ENCODE measurements at regions not wholly inside any gene's neighbourhood (a gene's known extent, or its start where the extent isn't known, plus 50 kb on each side); places are given as distances from the start of the nearest gene placed in this dataset.

DNA sequence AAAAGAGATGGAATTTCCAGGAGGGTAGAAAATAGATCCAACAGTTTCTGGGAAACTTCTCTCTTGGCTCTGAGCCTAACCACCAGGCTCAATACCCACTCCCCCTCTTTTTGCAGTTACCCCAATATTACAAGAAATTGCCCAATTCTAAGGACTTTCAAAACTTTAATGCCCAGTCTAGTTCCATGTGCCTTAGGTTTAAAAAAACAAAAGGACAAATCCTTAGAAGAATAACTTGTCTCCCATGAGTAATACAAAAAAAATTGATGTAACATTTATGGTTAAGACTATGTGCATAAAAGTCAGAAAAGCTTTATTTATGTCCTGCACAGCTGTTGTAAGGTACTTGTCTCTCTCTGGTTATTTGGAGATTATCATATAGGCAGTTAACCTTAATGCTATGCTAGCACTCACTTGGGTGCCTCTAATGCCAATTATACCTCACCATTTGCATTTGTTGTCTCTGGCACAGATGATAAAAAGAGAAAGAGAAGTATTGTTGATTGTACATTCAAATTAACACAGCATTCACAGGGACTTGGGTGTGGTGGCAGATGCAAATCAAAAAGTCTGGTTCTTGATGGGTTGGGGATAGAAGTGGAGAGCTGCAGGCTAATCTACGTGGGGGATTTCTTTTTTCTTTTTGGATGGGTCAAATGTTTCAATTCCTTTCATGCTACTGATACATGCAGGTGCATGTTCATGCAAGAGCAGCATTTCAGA is 159.4 kb downstream of the PIK3R1 start:
- no peaks in the 10 kb centered on the region for H3K36me3 ChIP-seq
- H3K27me3 ChIP-seq (ENCODE audit: insufficient read depth, low read depth, severe bottlenecking) = no peaks in the 10 kb centered on the region
- DNase-seq = no peak
- no peak overlapping the region for H3K27ac ChIP-seq
- no peak overlapping the region for H3K4me3 ChIP-seq (ENCODE audit: low read depth, low read length)
- TF ChIP-seq, protein P1, sequence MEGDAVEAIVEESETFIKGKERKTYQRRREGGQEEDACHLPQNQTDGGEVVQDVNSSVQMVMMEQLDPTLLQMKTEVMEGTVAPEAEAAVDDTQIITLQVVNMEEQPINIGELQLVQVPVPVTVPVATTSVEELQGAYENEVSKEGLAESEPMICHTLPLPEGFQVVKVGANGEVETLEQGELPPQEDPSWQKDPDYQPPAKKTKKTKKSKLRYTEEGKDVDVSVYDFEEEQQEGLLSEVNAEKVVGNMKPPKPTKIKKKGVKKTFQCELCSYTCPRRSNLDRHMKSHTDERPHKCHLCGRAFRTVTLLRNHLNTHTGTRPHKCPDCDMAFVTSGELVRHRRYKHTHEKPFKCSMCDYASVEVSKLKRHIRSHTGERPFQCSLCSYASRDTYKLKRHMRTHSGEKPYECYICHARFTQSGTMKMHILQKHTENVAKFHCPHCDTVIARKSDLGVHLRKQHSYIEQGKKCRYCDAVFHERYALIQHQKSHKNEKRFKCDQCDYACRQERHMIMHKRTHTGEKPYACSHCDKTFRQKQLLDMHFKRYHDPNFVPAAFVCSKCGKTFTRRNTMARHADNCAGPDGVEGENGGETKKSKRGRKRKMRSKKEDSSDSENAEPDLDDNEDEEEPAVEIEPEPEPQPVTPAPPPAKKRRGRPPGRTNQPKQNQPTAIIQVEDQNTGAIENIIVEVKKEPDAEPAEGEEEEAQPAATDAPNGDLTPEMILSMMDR (IDR thresholded peaks at IDR 0.05; ENCODE audit: low read depth, low read length) = no peak
- no peaks in the 10 kb centered on the region for H3K9me3 ChIP-seq (ENCODE audit: severe bottlenecking)

DNA sequence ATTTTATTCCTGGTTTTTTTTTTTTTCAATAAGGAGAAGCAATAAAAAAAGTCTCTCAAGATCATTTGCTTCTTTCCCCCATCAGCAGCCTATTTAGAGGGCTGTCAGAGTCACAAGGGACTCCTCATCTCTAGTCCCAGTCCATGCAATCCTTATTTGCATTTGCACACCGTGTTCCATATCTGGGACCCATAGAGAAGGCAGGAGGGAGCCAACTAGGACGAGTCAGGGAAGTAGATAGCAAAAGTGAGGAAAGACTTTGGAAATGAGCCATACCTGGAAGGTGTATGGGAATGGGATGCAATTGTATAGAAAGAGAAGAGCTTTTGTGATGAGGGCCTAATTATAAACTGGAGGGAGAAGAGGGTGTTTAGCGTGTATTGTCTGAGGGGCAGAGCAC is 160.0 kb downstream of the PIK3R1 start:
- H3K9me3 ChIP-seq (ENCODE audit: severe bottlenecking) = no peaks in the 10 kb centered on the region
- no peak overlapping the region for H3K27ac ChIP-seq
- H3K36me3 ChIP-seq = no peaks in the 10 kb centered on the region
- no peak for DNase-seq
- TF ChIP-seq, protein P1 (IDR thresholded peaks at IDR 0.05; ENCODE audit: low read depth, low read length) = no peak
- no peak overlapping the region for H3K4me3 ChIP-seq (ENCODE audit: low read depth, low read length)
- H3K27me3 ChIP-seq (ENCODE audit: insufficient read depth, low read depth, severe bottlenecking) = no peaks in the 10 kb centered on the region

DNA sequence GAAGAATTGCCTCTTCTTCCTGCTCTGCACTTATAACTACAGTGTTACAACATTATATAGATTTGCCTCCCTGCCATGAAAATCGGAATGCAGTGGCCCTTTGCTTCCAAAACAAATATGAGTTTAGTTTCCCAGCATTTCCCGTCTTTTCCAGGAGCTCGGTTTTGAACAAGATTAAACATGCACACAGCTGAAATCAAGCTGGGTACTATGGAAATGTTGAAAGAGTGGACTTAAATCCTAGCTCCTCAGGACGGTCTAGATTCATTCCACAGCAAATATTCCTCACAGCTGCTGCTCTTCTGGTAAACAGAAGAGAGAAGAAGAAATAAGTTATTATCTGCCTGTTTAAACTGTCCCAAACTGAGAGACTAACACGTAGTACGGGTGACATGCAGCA is 161.4 kb downstream of the PIK3R1 start:
- Histone ChIP-seq H3K9me3 (ENCODE audit: severe bottlenecking) (no peaks in the 10 kb centered on the region), H3K36me3 (no peaks in the 10 kb centered on the region), H3K4me3 (ENCODE audit: low read depth, low read length) (no peak overlapping the region), H3K27me3 (ENCODE audit: insufficient read depth, low read depth, severe bottlenecking) (no peaks in the 10 kb centered on the region), H3K27ac (no peak overlapping the region)
- TF ChIP-seq, protein P1 (IDR thresholded peaks at IDR 0.05; ENCODE audit: low read depth, low read length) = no peak
- no peak for DNase-seq

DNA sequence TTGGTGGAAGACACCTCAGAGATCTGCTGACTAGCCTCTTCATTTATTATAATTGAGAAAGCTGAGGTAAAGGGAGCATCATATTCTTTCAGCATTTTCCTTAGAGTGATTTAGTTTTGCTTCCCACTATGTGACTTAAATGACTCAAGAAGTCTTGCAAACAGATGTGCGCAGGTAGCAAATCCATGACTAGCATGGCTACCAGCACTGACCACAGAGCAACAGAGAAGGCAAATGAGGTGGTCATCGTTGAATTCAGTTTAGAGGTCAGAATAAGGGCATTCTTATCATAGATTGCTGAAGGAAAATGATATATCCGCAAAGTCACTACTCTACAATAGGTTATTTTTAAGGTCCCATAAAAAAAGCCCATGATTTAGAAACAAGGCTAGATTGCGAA is 162.2 kb downstream of the PIK3R1 start:
- Histone ChIP-seq H3K4me3 (ENCODE audit: low read depth, low read length) (no peak overlapping the region), H3K27ac (no peak overlapping the region), H3K9me3 (ENCODE audit: severe bottlenecking) (no peaks in the 10 kb centered on the region), H3K36me3 (no peaks in the 10 kb centered on the region), H3K27me3 (ENCODE audit: insufficient read depth, low read depth, severe bottlenecking) (no peaks in the 10 kb centered on the region)
- TF ChIP-seq, protein P1 (IDR thresholded peaks at IDR 0.05; ENCODE audit: low read depth, low read length) = no peak
- DNase-seq = no peak

DNA sequence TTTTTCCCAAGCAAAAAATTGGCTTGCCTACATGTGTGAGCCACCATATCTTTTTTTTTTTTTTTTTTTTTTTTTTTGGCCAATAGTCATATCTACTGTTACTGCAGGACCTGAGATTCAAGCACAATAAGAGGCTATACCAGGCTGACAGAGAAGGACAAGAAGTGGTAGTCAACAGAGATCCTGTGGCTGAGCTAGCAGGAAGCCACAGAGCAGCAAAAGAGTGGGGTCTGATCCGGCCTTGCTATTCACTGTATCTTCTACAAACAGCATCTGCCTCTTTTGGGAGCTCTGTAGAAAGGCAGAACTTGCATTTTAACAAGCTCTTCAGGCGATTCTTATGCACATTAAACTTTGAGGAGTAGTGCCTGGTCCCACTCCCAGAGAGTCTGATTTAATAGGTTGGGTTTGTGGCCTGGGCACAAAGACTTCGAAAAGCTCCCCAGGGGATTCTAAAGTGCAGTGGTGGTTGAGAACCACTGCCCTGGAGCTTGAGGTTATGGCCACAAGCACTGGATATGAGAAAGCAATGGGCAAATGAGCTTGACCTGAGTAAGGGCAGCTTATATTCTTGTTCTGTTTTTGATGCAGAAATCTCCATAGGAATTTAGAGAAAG is 162.8 kb downstream of the PIK3R1 start:
- no peaks in the 10 kb centered on the region for H3K27me3 ChIP-seq (ENCODE audit: insufficient read depth, low read depth, severe bottlenecking)
- no peak overlapping the region for H3K4me3 ChIP-seq (ENCODE audit: low read depth, low read length)
- H3K9me3 ChIP-seq (ENCODE audit: severe bottlenecking) = no peaks in the 10 kb centered on the region
- TF ChIP-seq, protein P1 (IDR thresholded peaks at IDR 0.05; ENCODE audit: low read depth, low read length) = no peak
- H3K36me3 ChIP-seq = no peaks in the 10 kb centered on the region
- no peak for DNase-seq
- no peak overlapping the region for H3K27ac ChIP-seq
